ENCODE measurements at regions not wholly inside any gene's neighbourhood (a gene's known extent, or its start where the extent isn't known, plus 50 kb on each side); places are given as distances from the start of the nearest gene placed in this dataset.

DNA sequence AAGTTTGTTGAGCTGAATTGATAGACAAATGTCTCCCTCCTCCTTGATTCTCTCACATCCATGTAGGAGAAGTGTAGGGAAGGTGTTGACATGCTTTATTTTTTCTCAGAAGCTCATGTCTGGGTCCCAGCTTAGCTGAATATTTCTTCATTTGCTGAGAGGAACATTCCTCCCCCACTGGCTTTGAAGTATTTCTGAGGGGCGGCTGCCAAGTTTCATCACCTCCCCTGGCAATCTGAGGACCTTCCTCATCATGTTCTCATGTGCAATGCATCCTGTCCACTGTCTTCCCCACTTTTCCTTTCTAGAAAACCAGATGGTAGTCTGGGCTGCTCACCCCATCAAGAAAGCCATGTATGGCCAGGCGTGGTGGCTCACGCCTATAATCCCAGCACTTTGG, 168.9 kb upstream of the RGMA start:
- no peaks in the 10 kb centered on the region for H3K4me1 ChIP-seq (ENCODE audit: insufficient read depth, low read length)
- H3K4me3 ChIP-seq (ENCODE audit: insufficient read depth, low read depth, low read length), result no peak overlapping the region
- no peak overlapping the region for H3K4me2 ChIP-seq (ENCODE audit: low read length)
- no peaks in the 10 kb centered on the region for H3K27me3 ChIP-seq (ENCODE audit: insufficient read depth, low read length)
- no peak overlapping the region for H3K9ac ChIP-seq (ENCODE audit: low read length)
- no peak overlapping the region for H2AFZ ChIP-seq (ENCODE audit: low read depth, low read length)
- no peaks in the 10 kb centered on the region for H3K36me3 Mint-ChIP-seq (ENCODE audit: low read depth, unreplicated experiment)
- no peak overlapping the region for H3K27ac Mint-ChIP-seq (ENCODE audit: unreplicated experiment)
- H4K20me1 ChIP-seq (ENCODE audit: insufficient read depth, low read length), result no peaks in the 10 kb centered on the region
- no peaks in the 10 kb centered on the region for H3K9me3 ChIP-seq (ENCODE audit: insufficient read depth, low read depth, low read length)
- FAIRE-seq, result no peak
- H3K36me3 ChIP-seq (ENCODE audit: insufficient read depth, low read length), result no peaks in the 10 kb centered on the region
- H3K79me2 ChIP-seq (ENCODE audit: insufficient read depth, low read length), result no peaks in the 10 kb centered on the region
- H3K4me3 Mint-ChIP-seq (ENCODE audit: unreplicated experiment), result no peak overlapping the region
- H3K27me3 Mint-ChIP-seq (ENCODE audit: low read depth, unreplicated experiment), result peaks cover 27% of the 10 kb centered on the region
- peaks cover 9% of the 10 kb centered on the region for H3K9me3 Mint-ChIP-seq (ENCODE audit: unreplicated experiment)
- DNase-seq (ENCODE audit: low read depth), result no peak
- no peak overlapping the region for H3K27ac ChIP-seq (ENCODE audit: low read depth, low read length)
- no peaks in the 10 kb centered on the region for H3K4me1 Mint-ChIP-seq (ENCODE audit: low read depth, unreplicated experiment)
- TF ChIP-seq, protein P1, sequence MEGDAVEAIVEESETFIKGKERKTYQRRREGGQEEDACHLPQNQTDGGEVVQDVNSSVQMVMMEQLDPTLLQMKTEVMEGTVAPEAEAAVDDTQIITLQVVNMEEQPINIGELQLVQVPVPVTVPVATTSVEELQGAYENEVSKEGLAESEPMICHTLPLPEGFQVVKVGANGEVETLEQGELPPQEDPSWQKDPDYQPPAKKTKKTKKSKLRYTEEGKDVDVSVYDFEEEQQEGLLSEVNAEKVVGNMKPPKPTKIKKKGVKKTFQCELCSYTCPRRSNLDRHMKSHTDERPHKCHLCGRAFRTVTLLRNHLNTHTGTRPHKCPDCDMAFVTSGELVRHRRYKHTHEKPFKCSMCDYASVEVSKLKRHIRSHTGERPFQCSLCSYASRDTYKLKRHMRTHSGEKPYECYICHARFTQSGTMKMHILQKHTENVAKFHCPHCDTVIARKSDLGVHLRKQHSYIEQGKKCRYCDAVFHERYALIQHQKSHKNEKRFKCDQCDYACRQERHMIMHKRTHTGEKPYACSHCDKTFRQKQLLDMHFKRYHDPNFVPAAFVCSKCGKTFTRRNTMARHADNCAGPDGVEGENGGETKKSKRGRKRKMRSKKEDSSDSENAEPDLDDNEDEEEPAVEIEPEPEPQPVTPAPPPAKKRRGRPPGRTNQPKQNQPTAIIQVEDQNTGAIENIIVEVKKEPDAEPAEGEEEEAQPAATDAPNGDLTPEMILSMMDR (IDR thresholded peaks at IDR 0.05; ENCODE audit: insufficient read depth, low read depth, low read length), result no peak
- TF ChIP-seq EZH2 (IDR thresholded peaks at IDR 0.05; ENCODE audit: insufficient read depth, low read length), result no peak

DNA sequence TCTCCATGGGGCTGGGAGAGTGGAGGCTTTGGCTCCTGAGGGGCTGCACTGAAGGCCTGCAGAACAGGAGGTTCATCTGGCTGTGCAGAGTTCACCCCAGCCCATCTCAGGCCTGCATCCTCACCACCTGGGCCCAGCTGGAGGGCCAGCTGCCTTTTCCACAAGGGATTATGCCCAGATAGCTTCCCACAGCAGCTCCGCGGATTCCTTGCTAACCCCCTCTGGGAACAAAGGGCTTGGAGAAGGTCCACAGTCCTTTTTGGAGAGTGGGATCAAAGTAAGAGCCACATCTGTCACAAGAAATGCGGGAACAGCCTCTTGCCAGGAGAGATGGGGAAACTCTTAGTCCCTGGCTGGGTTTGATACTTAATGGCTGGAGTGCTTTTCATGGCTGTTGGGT, 164.7 kb upstream of the RGMA start:
- Histone ChIP-seq H3K27ac (ENCODE audit: low read depth, low read length) (no peak overlapping the region), H3K9me3 (ENCODE audit: insufficient read depth, low read depth, low read length) (no peaks in the 10 kb centered on the region), H3K79me2 (ENCODE audit: insufficient read depth, low read length) (no peaks in the 10 kb centered on the region), H4K20me1 (ENCODE audit: insufficient read depth, low read length) (no peaks in the 10 kb centered on the region), H3K4me3 (ENCODE audit: insufficient read depth, low read depth, low read length) (no peak overlapping the region), H3K36me3 (ENCODE audit: insufficient read depth, low read length) (no peaks in the 10 kb centered on the region), H3K4me2 (ENCODE audit: low read length) (no peak overlapping the region), H3K9ac (ENCODE audit: low read length) (no peak overlapping the region), H2AFZ (ENCODE audit: low read depth, low read length) (no peak overlapping the region), H3K4me1 (ENCODE audit: insufficient read depth, low read length) (no peaks in the 10 kb centered on the region), H3K27me3 (ENCODE audit: insufficient read depth, low read length) (no peaks in the 10 kb centered on the region)
- Mint-ChIP-seq H3K27ac (ENCODE audit: unreplicated experiment) (no peak overlapping the region), H3K4me1 (ENCODE audit: low read depth, unreplicated experiment) (no peaks in the 10 kb centered on the region), H3K36me3 (ENCODE audit: low read depth, unreplicated experiment) (no peaks in the 10 kb centered on the region), H3K9me3 (ENCODE audit: unreplicated experiment) (peaks cover 4% of the 10 kb centered on the region), H3K27me3 (ENCODE audit: low read depth, unreplicated experiment) (peaks cover 24% of the 10 kb centered on the region), H3K4me3 (ENCODE audit: unreplicated experiment) (no peak overlapping the region)
- no peak for TF ChIP-seq EZH2 (IDR thresholded peaks at IDR 0.05; ENCODE audit: insufficient read depth, low read length)
- TF ChIP-seq, protein P1 (IDR thresholded peaks at IDR 0.05; ENCODE audit: insufficient read depth, low read depth, low read length), result no peak
- FAIRE-seq, result no peak
- DNase-seq (ENCODE audit: low read depth), result no peak

DNA sequence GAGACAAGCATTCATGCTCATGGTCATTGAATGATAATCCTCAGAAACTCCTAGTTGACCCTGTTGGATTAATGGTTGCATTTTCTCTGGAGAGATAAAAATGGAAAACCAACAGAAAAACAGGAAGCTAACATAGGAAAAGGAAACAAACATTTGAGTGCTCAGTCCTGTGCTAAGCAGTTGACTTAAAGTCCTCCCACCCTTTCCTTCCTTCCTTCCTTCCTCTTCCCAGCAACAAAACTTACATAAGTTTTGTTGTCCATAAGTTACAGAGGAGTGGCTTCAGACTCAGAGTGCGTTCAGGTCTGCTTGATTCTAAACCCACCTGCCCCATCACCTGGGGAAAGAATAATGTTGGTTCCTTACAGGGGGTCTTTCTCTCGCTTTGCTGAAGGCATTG, 163.8 kb upstream of the RGMA start:
- Histone ChIP-seq H4K20me1 (ENCODE audit: insufficient read depth, low read length) (no peaks in the 10 kb centered on the region), H3K4me3 (ENCODE audit: insufficient read depth, low read depth, low read length) (no peak overlapping the region), H3K4me2 (ENCODE audit: low read length) (no peak overlapping the region), H3K27me3 (ENCODE audit: insufficient read depth, low read length) (no peaks in the 10 kb centered on the region), H3K4me1 (ENCODE audit: insufficient read depth, low read length) (no peaks in the 10 kb centered on the region), H2AFZ (ENCODE audit: low read depth, low read length) (no peak overlapping the region), H3K79me2 (ENCODE audit: insufficient read depth, low read length) (no peaks in the 10 kb centered on the region), H3K9ac (ENCODE audit: low read length) (no peak overlapping the region), H3K9me3 (ENCODE audit: insufficient read depth, low read depth, low read length) (no peaks in the 10 kb centered on the region), H3K36me3 (ENCODE audit: insufficient read depth, low read length) (no peaks in the 10 kb centered on the region), H3K27ac (ENCODE audit: low read depth, low read length) (no peak overlapping the region)
- Mint-ChIP-seq H3K36me3 (ENCODE audit: low read depth, unreplicated experiment) (no peaks in the 10 kb centered on the region), H3K27me3 (ENCODE audit: low read depth, unreplicated experiment) (peaks cover 26% of the 10 kb centered on the region), H3K27ac (ENCODE audit: unreplicated experiment) (no peak overlapping the region), H3K9me3 (ENCODE audit: unreplicated experiment) (peaks cover under 1% of the 10 kb centered on the region), H3K4me1 (ENCODE audit: low read depth, unreplicated experiment) (no peaks in the 10 kb centered on the region), H3K4me3 (ENCODE audit: unreplicated experiment) (no peak overlapping the region)
- TF ChIP-seq, protein P1 (IDR thresholded peaks at IDR 0.05; ENCODE audit: insufficient read depth, low read depth, low read length), result no peak
- no peak for TF ChIP-seq EZH2 (IDR thresholded peaks at IDR 0.05; ENCODE audit: insufficient read depth, low read length)
- no peak for FAIRE-seq
- no peak for DNase-seq (ENCODE audit: low read depth)
